HCT116 (cell line): ENCODE measurements at regions not wholly inside any gene's neighbourhood (a gene's known extent, or its start where the extent isn't known, plus 50 kb on each side); places are given as distances from the start of the nearest gene placed in this dataset.

Source experiments
- ATAC-seq: fragments of 200-7000 bp; cut with Tn5 transposase; 2 replicates; pipeline ENCODE4 v1.9.1; 2020; ENCODE audit warnings: mild to moderate bottlenecking, moderate library complexity
- BruUV-seq: library from RNA; stranded (reverse); fragments of 400-500 nt; replicated peaks from 2 replicates; lab custom pipeline; 2021; lab: Mats Ljungman, UMichigan
- CTCF ChIA-PET: fragments of 300-600 bp; sonication (Branson Sonifier 250); formaldehyde crosslinking; loops from one replicate; lab custom pipeline; 2021; ENCODE audit warnings: antibody characterized with exemption; lab: Charles Lee
- POLR2A ChIA-PET: fragments of 300-600, 350-600 bp; sonication (Branson Sonifier 250); formaldehyde crosslinking; loops from one replicate; lab custom pipeline; 2021; ENCODE audit warnings: antibody characterized with exemption; lab: Charles Lee
- RAD21 ChIA-PET, 2 experiments: fragments of 300-600 bp; sonication (Branson Sonifier 250); formaldehyde crosslinking; loops; one replicate each; lab custom pipeline; 2023; ENCODE audit warnings: low total read pairs in 2 of 2; ENCODE audit not compliant: uncharacterized antibody in 2 of 2, unreplicated experiment in 2 of 2, low non-redundant PET in 1 of 2; lab: Charles Lee
- DNase-seq: peaks from one replicate; pipeline ENCODE4 v3.0.0-alpha.2; 2010; ENCODE audit warnings: low read depth, low spot score
- H2AFZ ChIP-seq: fragments of 200-600 bp; shearing (Covaris generic), sonication (generic); 2 replicates; pipeline ENCODE4 v1.6.1; 2017; ENCODE audit warnings: low read depth, mixed run types, mixed read lengths, antibody characterized with exemption, low read length; ENCODE audit not compliant: poor library complexity, severe bottlenecking
- H3K27ac ChIP-seq: 2 replicates; pipeline ENCODE4 v1.5.1; 2012; ENCODE audit warnings: low read depth, low read length
- H3K27me3 ChIP-seq: fragments of 200-600 bp; sonication (generic); 2 replicates; pipeline ENCODE4 v1.6.1; 2016; ENCODE audit warnings: mixed run types, low read length, mixed read lengths; ENCODE audit not compliant: insufficient read depth
- H3K36me3 ChIP-seq, 2 experiments: fragments of 200-500 bp in 1 of 2; fragments of 200-600 bp in 1 of 2; sonication (Bioruptor generic) in 1 of 2; sonication (generic) in 1 of 2; 2 replicates each; pipeline versions ENCODE4 v1.5.1 to v1.6.1; 2014 to 2016; ENCODE audit warnings: low read length in 2 of 2, inconsistent platforms in 1 of 2, mixed read lengths in 1 of 2, mixed run types in 1 of 2; ENCODE audit not compliant: insufficient read depth in 2 of 2, control insufficient read depth in 1 of 2
- H3K4me1 ChIP-seq, 2 experiments: fragments of 200-600 bp in 1 of 2; sonication (generic) in 1 of 2; 2 replicates each; pipeline versions ENCODE4 v1.5.1 to v1.6.1; 2012 to 2017; ENCODE audit warnings: low read length in 2 of 2, inconsistent platforms in 1 of 2, mild to moderate bottlenecking in 1 of 2, mixed read lengths in 1 of 2, mixed run types in 1 of 2, moderate library complexity in 1 of 2; ENCODE audit not compliant: insufficient read depth in 2 of 2, control insufficient read depth in 1 of 2
- H3K4me2 ChIP-seq: fragments of 200-600 bp; sonication (generic); 2 replicates; pipeline ENCODE4 v1.6.1; 2017; ENCODE audit warnings: mixed run types, low read length, mixed read lengths
- H3K4me3 ChIP-seq, 2 experiments: fragments of 200-600 bp in 1 of 2; sonication (generic) in 1 of 2; replicated peaks in 1 of 2; 2 replicates each; pipeline ENCODE4 v1.5.1; 2011 to 2016; ENCODE audit warnings: low read length in 2 of 2, control low read depth in 1 of 2, low read depth in 1 of 2, mild to moderate bottlenecking in 1 of 2, mixed read lengths in 1 of 2, mixed run types in 1 of 2
- H3K79me2 ChIP-seq: fragments of 200-600 bp; sonication (generic); 2 replicates; pipeline ENCODE4 v1.6.1; 2017; ENCODE audit warnings: mild to moderate bottlenecking, mixed run types, low read length, moderate library complexity, mixed read lengths; ENCODE audit not compliant: insufficient read depth
- H3K9ac ChIP-seq: fragments of 200-600 bp; sonication (generic); 2 replicates; pipeline ENCODE4 v1.6.1; 2016; ENCODE audit warnings: low read length, mixed read lengths
- H3K9me2 ChIP-seq: fragments of 200-600 bp; sonication (generic), shearing (Covaris generic); 2 replicates; pipeline ENCODE4 v1.6.1; 2017; ENCODE audit warnings: mixed run types, mild to moderate bottlenecking, moderate library complexity; ENCODE audit not compliant: insufficient read depth
- H3K9me3 ChIP-seq, 2 experiments: fragments of 200-500 bp in 1 of 2; fragments of 200-600 bp in 1 of 2; sonication (Bioruptor generic) in 1 of 2; sonication (generic) in 1 of 2; 2 replicates each; pipeline ENCODE4 v1.6.1; 2014 to 2017; ENCODE audit warnings: low read length in 2 of 2, mixed read lengths in 2 of 2, inconsistent platforms in 1 of 2, low read depth in 1 of 2, mild to moderate bottlenecking in 1 of 2, mixed run types in 1 of 2, moderate library complexity in 1 of 2; ENCODE audit not compliant: control insufficient read depth in 1 of 2, insufficient read depth in 1 of 2
- H4K20me1 ChIP-seq: fragments of 200-600 bp; sonication (generic), shearing (Covaris generic); 2 replicates; pipeline ENCODE4 v1.6.1; 2017; ENCODE audit warnings: mixed run types, mild to moderate bottlenecking, moderate library complexity; ENCODE audit not compliant: insufficient read depth
- CBX3 ChIP-seq: IDR thresholded peaks from 2 replicates; pipeline ENCODE4 v1.6.1; 2012; ENCODE audit warnings: low read depth
- EGR1 ChIP-seq: IDR thresholded peaks from 2 replicates; pipeline ENCODE4 v1.6.1; 2012; ENCODE audit warnings: low read depth
- EZH2phosphoT487 ChIP-seq: fragments of 200-600 bp; IDR thresholded peaks from 2 replicates; pipeline ENCODE4 v1.6.1; 2018; ENCODE audit warnings: antibody characterized with exemption, borderline replicate concordance
- FOSL1 ChIP-seq: IDR thresholded peaks from 2 replicates; pipeline ENCODE4 v1.6.1; 2012; ENCODE audit warnings: low read depth
- POLR2A ChIP-seq: IDR thresholded peaks from 2 replicates; pipeline ENCODE4 v1.7.0; 2011; ENCODE audit warnings: borderline replicate concordance; ENCODE audit not compliant: insufficient read depth, insufficient read length; ENCODE audit errors: extremely low read depth
- RAD21 ChIP-seq: IDR thresholded peaks from 2 replicates; pipeline ENCODE4 v1.6.1; 2012; ENCODE audit warnings: low read depth, mild to moderate bottlenecking
- SIN3A ChIP-seq: IDR thresholded peaks from 2 replicates; pipeline ENCODE4 v1.6.1; 2012; ENCODE audit warnings: low read depth
- SP1 ChIP-seq: IDR thresholded peaks from 2 replicates; pipeline ENCODE4 v1.6.1; 2012; ENCODE audit warnings: low read depth
- SRF ChIP-seq: IDR thresholded peaks from 2 replicates; pipeline ENCODE4 v1.6.1; 2012; ENCODE audit warnings: low read depth
- TCF7L2 ChIP-seq: IDR thresholded peaks from 2 replicates; pipeline ENCODE4 v1.7.0; 2011; ENCODE audit warnings: borderline replicate concordance, inconsistent platforms; ENCODE audit not compliant: insufficient read depth, insufficient read length; ENCODE audit errors: extremely low read depth
- YY1 ChIP-seq: IDR thresholded peaks from 2 replicates; pipeline ENCODE4 v1.6.1; 2011; ENCODE audit warnings: low read length, low read depth, moderate library complexity, mild to moderate bottlenecking; ENCODE audit not compliant: insufficient replicate concordance; ENCODE audit errors: extremely low read depth
- ZFX ChIP-seq: fragments of 450-650 bp; IDR thresholded peaks from 2 replicates; pipeline ENCODE4 v1.6.1; 2017
- intact Hi-C: fragments of 100-400 bp; cut with micrococcal nuclease; formaldehyde crosslinking; loops from 2 replicates; pipeline ENCODE4 v1.10.0; 2022
- TF ChIP-seq, protein P1 (sequence below): IDR thresholded peaks from 2 replicates; pipeline ENCODE4 v1.6.1; 2012
- TF ChIP-seq, protein P2 (sequence below), 3 experiments: fragments of 200-600 bp in 1 of 3; sonication (generic) in 1 of 3; IDR thresholded peaks in 2 of 3; conservative IDR thresholded peaks in 1 of 3; 2 replicates each; pipeline ENCODE4 v1.5.1; 2012 to 2017; ENCODE audit warnings: low read depth in 2 of 3, low read length in 2 of 3, antibody characterized with exemption in 1 of 3, borderline replicate concordance in 1 of 3, control low read depth in 1 of 3, mild to moderate bottlenecking in 1 of 3, mixed read lengths in 1 of 3, mixed run types in 1 of 3, moderate library complexity in 1 of 3; ENCODE audit not compliant: insufficient read depth in 1 of 3
- TF ChIP-seq, protein P3 (sequence below): IDR thresholded peaks from 2 replicates; pipeline ENCODE4 v1.6.1; 2012; ENCODE audit warnings: low read depth

DNA sequence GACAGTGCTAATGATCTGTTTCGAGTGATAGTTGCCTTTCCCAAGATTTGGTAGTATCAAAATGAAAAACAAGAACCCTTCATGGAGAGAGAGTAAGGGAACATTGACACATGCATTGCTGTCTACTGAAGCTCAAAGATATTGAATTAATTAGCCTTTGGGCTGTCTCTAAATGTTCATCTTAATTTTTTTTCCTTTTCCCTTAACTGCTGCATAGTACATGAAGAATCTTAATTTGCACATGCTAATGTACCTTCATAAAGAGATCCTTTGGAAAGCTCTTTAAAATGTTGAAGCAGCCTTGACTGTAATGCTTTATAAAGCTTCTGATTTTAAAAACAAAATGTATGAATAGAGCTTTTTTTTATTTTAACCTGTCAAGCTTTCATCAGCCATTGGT, 452.2 kb downstream of the TUSC7 start:
- TF ChIP-seq SRF = no peak
- ChIA-PET CTCF (no interaction called here), POLR2A (no interaction called here), RAD21 (no interaction called here)
- H3K4me2 ChIP-seq = no peak overlapping the region
- BruUV-seq = no TSS peak
- no peaks in the 10 kb centered on the region for H3K79me2 ChIP-seq
- no peaks in the 10 kb centered on the region; a peak in 1 of 4 replicates for H3K9me3 ChIP-seq
- H3K9ac ChIP-seq = no peak overlapping the region
- no peak overlapping the region for H3K27ac ChIP-seq
- ATAC-seq = no peak
- H2AFZ ChIP-seq = no peak overlapping the region
- no peaks in the 10 kb centered on the region for H3K36me3 ChIP-seq
- no peaks in the 10 kb centered on the region for H4K20me1 ChIP-seq
- intact Hi-C loops = no loop called here
- no peaks in the 10 kb centered on the region for H3K4me1 ChIP-seq
- no peaks in the 10 kb centered on the region for H3K9me2 ChIP-seq
- no peak overlapping the region for H3K4me3 ChIP-seq
- no peak for DNase-seq
- no peaks in the 10 kb centered on the region for H3K27me3 ChIP-seq

DNA sequence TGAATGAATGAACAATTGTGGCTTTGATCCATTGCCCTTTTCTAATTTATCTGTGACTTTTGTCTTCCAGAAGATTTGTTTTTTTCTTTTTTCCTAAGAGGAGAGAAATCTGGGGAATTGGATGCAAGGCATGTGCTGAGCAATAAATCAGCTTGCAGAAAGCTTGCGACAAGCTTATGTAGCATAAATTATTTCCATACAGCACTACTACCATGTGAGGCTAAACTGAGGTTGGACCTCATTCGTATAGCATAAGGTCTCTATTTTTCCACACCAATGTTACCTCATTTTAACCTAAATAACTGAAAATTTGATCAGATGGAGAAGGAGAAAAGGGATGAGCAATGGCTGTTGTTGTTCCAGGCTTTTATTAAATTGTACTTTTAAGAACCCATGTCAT, 455.6 kb downstream of the TUSC7 start:
- ATAC-seq (no peak), DNase-seq (no peak)
- Histone ChIP-seq H3K9ac (no peak overlapping the region), H3K27ac (no peak overlapping the region), H3K4me1 (no peaks in the 10 kb centered on the region), H4K20me1 (no peaks in the 10 kb centered on the region), H3K36me3 (no peaks in the 10 kb centered on the region), H2AFZ (no peak overlapping the region), H3K27me3 (no peaks in the 10 kb centered on the region), H3K4me3 (no peak overlapping the region), H3K79me2 (no peaks in the 10 kb centered on the region), H3K9me3 (no peaks in the 10 kb centered on the region), H3K9me2 (no peaks in the 10 kb centered on the region), H3K4me2 (no peak overlapping the region)
- RAD21 ChIA-PET = no interaction called here
- TF ChIP-seq TCF7L2 = no peak
- no peak for TF ChIP-seq EZH2phosphoT487
- no peak for TF ChIP-seq EGR1
- TF ChIP-seq POLR2A = no peak
- TF ChIP-seq SIN3A = no peak
- TF ChIP-seq YY1 = no peak
- TF ChIP-seq, protein P1, sequence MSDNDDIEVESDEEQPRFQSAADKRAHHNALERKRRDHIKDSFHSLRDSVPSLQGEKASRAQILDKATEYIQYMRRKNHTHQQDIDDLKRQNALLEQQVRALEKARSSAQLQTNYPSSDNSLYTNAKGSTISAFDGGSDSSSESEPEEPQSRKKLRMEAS = no peak
- TF ChIP-seq, protein P2, sequence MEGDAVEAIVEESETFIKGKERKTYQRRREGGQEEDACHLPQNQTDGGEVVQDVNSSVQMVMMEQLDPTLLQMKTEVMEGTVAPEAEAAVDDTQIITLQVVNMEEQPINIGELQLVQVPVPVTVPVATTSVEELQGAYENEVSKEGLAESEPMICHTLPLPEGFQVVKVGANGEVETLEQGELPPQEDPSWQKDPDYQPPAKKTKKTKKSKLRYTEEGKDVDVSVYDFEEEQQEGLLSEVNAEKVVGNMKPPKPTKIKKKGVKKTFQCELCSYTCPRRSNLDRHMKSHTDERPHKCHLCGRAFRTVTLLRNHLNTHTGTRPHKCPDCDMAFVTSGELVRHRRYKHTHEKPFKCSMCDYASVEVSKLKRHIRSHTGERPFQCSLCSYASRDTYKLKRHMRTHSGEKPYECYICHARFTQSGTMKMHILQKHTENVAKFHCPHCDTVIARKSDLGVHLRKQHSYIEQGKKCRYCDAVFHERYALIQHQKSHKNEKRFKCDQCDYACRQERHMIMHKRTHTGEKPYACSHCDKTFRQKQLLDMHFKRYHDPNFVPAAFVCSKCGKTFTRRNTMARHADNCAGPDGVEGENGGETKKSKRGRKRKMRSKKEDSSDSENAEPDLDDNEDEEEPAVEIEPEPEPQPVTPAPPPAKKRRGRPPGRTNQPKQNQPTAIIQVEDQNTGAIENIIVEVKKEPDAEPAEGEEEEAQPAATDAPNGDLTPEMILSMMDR (IDR thresholded peaks at IDR 0.05 in 2 of 3, conservative IDR thresholded peaks at IDR 0.05 in 1 of 3; ENCODE audit: borderline replicate concordance in 1 of 3, insufficient read depth in 1 of 3, low read depth in 2 of 3, low read length in 2 of 3) = no peak
- no peak for TF ChIP-seq SP1
- TF ChIP-seq, protein P3, sequence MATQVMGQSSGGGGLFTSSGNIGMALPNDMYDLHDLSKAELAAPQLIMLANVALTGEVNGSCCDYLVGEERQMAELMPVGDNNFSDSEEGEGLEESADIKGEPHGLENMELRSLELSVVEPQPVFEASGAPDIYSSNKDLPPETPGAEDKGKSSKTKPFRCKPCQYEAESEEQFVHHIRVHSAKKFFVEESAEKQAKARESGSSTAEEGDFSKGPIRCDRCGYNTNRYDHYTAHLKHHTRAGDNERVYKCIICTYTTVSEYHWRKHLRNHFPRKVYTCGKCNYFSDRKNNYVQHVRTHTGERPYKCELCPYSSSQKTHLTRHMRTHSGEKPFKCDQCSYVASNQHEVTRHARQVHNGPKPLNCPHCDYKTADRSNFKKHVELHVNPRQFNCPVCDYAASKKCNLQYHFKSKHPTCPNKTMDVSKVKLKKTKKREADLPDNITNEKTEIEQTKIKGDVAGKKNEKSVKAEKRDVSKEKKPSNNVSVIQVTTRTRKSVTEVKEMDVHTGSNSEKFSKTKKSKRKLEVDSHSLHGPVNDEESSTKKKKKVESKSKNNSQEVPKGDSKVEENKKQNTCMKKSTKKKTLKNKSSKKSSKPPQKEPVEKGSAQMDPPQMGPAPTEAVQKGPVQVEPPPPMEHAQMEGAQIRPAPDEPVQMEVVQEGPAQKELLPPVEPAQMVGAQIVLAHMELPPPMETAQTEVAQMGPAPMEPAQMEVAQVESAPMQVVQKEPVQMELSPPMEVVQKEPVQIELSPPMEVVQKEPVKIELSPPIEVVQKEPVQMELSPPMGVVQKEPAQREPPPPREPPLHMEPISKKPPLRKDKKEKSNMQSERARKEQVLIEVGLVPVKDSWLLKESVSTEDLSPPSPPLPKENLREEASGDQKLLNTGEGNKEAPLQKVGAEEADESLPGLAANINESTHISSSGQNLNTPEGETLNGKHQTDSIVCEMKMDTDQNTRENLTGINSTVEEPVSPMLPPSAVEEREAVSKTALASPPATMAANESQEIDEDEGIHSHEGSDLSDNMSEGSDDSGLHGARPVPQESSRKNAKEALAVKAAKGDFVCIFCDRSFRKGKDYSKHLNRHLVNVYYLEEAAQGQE = no peak
- TF ChIP-seq SRF = no peak
- TF ChIP-seq RAD21 = no peak
- no peak for TF ChIP-seq ZFX
- no peak for TF ChIP-seq CBX3
- no peak for TF ChIP-seq FOSL1
- BruUV-seq = no TSS peak
- POLR2A ChIA-PET = no interaction called here
- intact Hi-C loops = no loop called here
- CTCF ChIA-PET = no interaction called here
